ENCODE measurements at regions not wholly inside any gene's neighbourhood (a gene's known extent, or its start where the extent isn't known, plus 50 kb on each side); places are given as distances from the start of the nearest gene placed in this dataset.

DNA sequence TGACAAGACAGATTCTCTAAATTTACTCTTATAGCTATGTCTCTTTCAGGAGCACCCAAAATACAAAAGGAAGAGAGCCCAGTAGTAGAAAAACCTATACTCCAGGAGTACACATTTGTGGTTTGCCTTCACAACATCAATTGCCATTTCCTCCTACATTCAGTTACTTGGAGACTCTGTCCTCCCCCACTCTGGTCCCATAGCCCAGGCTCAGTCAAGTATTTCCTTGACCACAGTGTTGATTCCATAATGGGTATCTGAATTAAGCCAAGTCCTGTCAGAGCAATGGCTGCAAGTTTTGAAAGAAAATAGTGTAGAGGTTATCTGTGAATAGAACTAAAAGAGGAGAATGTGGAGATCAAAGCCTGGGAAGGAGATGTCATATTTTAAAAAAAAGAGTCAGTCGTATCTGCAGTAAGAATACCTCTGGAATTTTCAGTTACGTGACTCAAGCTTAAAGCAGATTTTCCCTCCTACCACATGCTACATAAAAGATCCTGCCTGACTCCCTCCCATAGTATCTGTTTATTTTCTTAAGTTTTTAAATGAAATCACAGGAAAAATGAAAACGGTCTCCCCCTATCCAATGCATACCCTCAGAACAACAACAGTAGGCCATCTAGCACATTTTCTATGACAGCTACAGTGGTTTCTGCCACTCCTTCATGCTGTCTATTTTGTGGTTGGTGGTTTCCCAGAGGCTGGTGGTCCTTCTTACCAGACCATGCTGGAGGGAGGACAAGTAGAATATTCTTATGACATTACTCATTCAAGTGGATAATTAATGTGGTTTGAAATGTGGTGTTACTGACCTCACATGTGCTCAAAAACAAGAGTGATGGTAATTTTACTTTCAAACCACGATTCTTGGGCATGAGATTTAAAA lies 249.7 kb upstream of the TMEM161B start:
- Histone ChIP-seq H3K79me2 (ENCODE audit: insufficient read depth, low read depth, low read length) (no peaks in the 10 kb centered on the region), H2AFZ (ENCODE audit: low read length) (no peak overlapping the region), H3K36me3 (ENCODE audit: insufficient read depth, low read length) (no peaks in the 10 kb centered on the region), H4K20me1 (ENCODE audit: insufficient read depth, low read length) (no peaks in the 10 kb centered on the region), H3K9me3 (ENCODE audit: low read length) (no peaks in the 10 kb centered on the region), H3K4me3 (ENCODE audit: low read depth, low read length, poor library complexity, severe bottlenecking) (no peak overlapping the region), H3K4me2 (ENCODE audit: low read length) (no peak overlapping the region), H3K9me2 (ENCODE audit: insufficient read depth, low read length) (no peaks in the 10 kb centered on the region), H3K4me1 (ENCODE audit: insufficient read depth, low read length, poor library complexity, severe bottlenecking) (no peaks in the 10 kb centered on the region), H3K27ac (ENCODE audit: low read depth, low read length, poor library complexity, severe bottlenecking) (no peak overlapping the region)
- CTCF ChIA-PET (ENCODE audit: unreplicated experiment): no interaction called here
- POLR2A ChIA-PET: interaction anchor here (0.7 kb wide), 1 partner anchor 178 kb away, joined by 3 read pairs; no protein-coding TSS in a partner anchor
- BruUV-seq (replicated peaks): no TSS peak
- TF ChIP-seq EZH2phosphoT487 (IDR thresholded peaks at IDR 0.05; ENCODE audit: borderline replicate concordance, low read depth, low read length): no peak
- no peak for TF ChIP-seq CTCF (conservative IDR thresholded peaks at IDR 0.05; ENCODE audit: low read length)
- intact Hi-C loops (cut with micrococcal nuclease; ENCODE audit: unreplicated experiment): no loop called here
- no peak for DNase-seq (ENCODE audit: low spot score)

DNA sequence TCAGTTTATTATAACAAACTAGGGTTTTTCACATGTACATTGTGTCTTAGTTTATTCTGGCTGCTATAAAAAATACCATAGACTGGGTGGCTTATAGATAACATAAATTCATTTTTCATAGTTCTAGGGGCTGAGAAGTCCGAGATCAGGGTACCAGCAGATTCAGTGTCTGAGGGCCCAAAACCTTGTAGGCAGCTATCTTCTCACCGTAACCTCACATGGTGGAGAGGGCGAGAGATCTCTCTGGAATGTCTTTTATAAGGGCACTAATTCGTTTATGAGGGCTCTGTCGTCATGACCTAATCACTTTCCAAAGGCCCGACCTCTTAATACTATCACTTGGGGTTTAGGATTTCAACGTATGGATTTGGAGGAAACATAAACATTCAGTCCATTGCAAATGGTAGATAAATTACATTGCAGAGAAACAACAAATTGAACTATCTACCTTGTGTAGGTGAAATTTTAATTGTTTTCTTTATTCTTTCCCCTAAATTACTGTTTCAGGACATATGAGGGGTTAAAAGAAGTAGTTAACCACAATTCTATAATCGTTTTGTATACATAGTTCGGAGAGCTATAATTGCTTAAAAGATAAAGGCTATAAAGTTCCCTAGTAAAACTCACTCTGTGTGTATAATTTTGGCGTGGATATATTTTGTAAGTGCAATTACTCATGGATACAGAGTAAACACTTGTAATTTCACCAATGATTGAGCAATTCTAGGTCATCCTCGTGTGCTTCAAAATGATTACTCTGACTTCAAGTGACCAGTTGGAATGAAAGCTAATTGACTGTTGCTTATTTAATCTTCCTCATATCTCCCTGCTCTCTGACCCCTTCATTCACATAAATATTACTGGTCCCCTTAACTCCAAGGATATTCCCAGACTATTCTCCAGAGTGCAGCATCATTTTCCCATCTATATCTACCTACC lies 247.5 kb upstream of the TMEM161B start:
- H3K27ac ChIP-seq (ENCODE audit: low read depth, low read length, poor library complexity, severe bottlenecking): no peak overlapping the region
- no peaks in the 10 kb centered on the region for H3K79me2 ChIP-seq (ENCODE audit: insufficient read depth, low read depth, low read length)
- intact Hi-C loops (cut with micrococcal nuclease; ENCODE audit: unreplicated experiment): no loop called here
- H3K36me3 ChIP-seq (ENCODE audit: insufficient read depth, low read length): no peaks in the 10 kb centered on the region
- no TSS peak for BruUV-seq (replicated peaks)
- H3K4me1 ChIP-seq (ENCODE audit: insufficient read depth, low read length, poor library complexity, severe bottlenecking): no peaks in the 10 kb centered on the region
- no peak overlapping the region for H3K4me3 ChIP-seq (ENCODE audit: low read depth, low read length, poor library complexity, severe bottlenecking)
- DNase-seq (ENCODE audit: low spot score): no peak
- POLR2A ChIA-PET: interaction anchor here (0.9 to 1.4 kb wide), 2 partner anchors 9 to 38 kb away, joined by 4 to 7 read pairs; no protein-coding TSS in a partner anchor
- no peak overlapping the region for H2AFZ ChIP-seq (ENCODE audit: low read length)
- TF ChIP-seq CTCF (conservative IDR thresholded peaks at IDR 0.05; ENCODE audit: low read length) (no peak), EZH2phosphoT487 (IDR thresholded peaks at IDR 0.05; ENCODE audit: borderline replicate concordance, low read depth, low read length) (no peak)
- H4K20me1 ChIP-seq (ENCODE audit: insufficient read depth, low read length): no peaks in the 10 kb centered on the region
- H3K4me2 ChIP-seq (ENCODE audit: low read length): no peak overlapping the region
- H3K9me2 ChIP-seq (ENCODE audit: insufficient read depth, low read length): no peaks in the 10 kb centered on the region
- H3K9me3 ChIP-seq (ENCODE audit: low read length): no peaks in the 10 kb centered on the region
- CTCF ChIA-PET (ENCODE audit: unreplicated experiment): no interaction called here
